GM12875 (cell line): ENCODE measurements at regions not wholly inside any gene's neighbourhood (a gene's known extent, or its start where the extent isn't known, plus 50 kb on each side); places are given as distances from the start of the nearest gene placed in this dataset.
"Not testable (repeated sequence)": the region's sequence is repeated elsewhere in the genome, so short reads cannot be mapped to it uniquely, and the experiment has no call there.

Experiments used
- H3K4me3 ChIP-seq: one replicate; pipeline ENCODE4 v1.5.1; 2011; ENCODE audit warnings: low read depth, low read length, control low read depth
- TF ChIP-seq, protein P1 (sequence below): IDR thresholded peaks from 2 replicates; pipeline ENCODE4 v1.5.1; 2011; ENCODE audit warnings: low read depth, mild to moderate bottlenecking, control low read depth, inconsistent platforms, low read length, moderate library complexity, borderline replicate concordance; ENCODE audit not compliant: insufficient read depth

DNA sequence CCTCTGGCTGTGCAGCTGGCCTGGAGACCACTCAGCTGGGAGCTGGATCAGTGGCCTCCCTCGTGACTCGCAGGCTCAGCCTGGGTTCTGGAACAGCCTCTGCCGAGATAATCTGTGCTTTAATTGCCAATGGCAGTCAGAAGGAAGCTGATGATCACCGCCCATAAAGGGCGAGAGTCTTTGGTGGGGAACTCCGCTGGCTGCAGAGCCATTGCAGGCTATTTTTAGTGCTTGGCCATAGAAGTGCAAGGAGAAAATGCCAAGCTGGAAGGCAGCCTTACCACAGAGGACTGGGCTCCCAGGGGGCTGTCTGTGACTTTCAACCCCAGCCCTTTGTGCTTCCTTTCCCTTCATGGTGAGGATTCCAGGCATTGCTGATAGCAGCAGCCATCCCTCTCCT is 62.2 kb upstream of the TENM4 start:
- TF ChIP-seq, protein P1, sequence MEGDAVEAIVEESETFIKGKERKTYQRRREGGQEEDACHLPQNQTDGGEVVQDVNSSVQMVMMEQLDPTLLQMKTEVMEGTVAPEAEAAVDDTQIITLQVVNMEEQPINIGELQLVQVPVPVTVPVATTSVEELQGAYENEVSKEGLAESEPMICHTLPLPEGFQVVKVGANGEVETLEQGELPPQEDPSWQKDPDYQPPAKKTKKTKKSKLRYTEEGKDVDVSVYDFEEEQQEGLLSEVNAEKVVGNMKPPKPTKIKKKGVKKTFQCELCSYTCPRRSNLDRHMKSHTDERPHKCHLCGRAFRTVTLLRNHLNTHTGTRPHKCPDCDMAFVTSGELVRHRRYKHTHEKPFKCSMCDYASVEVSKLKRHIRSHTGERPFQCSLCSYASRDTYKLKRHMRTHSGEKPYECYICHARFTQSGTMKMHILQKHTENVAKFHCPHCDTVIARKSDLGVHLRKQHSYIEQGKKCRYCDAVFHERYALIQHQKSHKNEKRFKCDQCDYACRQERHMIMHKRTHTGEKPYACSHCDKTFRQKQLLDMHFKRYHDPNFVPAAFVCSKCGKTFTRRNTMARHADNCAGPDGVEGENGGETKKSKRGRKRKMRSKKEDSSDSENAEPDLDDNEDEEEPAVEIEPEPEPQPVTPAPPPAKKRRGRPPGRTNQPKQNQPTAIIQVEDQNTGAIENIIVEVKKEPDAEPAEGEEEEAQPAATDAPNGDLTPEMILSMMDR: no peak
- no peak overlapping the region for H3K4me3 ChIP-seq

DNA sequence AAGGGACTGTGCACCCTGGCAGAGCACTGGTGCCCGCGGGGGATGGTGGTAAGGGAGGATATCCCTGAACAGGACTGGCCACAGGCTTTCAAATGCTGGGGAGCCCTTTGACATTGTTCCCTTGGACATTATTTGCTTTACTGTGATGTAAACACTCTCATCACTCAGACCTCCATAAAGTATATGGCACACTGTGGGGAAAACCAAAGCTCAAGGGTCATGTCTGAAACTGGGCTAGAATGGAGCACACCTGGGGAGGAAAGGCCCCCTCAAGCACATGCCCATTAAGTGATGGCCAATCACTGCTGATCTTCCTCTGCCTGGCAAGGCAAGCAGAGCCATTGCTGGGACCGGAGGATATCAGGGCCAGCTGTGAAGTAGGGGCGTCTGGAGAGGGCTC is 60.9 kb upstream of the TENM4 start:
- TF ChIP-seq, protein P1: no peak
- H3K4me3 ChIP-seq: no peak overlapping the region

DNA sequence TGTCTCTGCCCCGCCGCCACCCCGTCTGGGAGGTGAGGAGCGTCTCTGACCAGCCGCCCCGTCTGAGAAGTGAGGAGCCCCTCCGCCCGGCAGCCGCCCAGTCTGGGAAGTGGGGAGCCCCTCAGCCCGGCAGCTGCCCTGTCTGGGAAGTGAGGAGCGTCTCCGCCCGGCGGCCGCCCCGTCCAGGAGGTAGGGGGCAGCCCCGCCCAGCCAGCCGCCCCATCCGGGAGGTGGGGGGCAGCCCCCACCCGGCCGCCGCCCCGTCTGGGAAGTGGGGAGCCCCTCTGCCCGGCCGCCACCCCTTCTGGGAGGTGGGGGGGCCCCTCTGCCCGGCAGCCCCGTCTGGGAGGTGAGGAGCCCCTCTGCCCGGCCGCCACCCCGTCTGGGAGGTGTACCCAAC is 59.1 kb upstream of the TENM4 start:
- not testable (repeated sequence) for H3K4me3 ChIP-seq

- TF ChIP-seq, protein P1: no peak
- no peak overlapping the region for H3K4me3 ChIP-seq
Measured at GRCh38 chr11:79498667-79499066, 57.8 kb upstream of the TENM4 start.

DNA sequence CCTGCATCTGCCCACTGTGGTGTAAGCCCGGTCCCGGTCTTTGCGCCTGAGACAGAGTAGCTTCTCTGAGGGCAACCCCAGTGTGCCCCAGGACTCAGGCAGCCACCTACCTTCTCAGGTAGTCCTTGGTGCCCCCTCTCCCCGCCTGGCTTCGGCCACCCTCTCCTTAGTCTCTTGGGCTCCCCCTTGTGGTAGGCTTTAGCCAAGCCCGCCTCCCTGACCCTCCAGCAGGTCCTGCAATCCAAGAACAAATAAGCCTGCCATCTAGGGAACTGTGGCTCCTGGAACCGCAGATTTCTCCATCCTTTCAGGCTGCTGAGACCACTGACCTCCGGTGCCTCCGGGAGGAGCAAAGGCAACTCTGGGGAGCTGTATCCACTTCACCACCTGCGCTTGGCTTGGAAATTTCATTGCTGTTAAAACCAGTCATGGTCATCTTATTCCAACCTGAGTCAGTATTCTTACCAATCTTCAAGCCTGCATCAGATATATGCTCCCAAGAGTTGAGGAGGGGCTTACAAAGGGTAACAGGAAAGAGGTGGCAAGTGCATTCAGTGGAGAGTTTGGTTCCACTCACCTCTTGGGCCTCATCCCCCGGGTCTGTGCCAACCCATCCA is 52.8 kb upstream of the TENM4 start:
- no peak overlapping the region for H3K4me3 ChIP-seq
- TF ChIP-seq, protein P1: peak; percentile 90

GRCh38 chr11:79492008-79492407 is 51.2 kb upstream of the TENM4 start:
- H3K4me3 ChIP-seq: no peak overlapping the region
- TF ChIP-seq, protein P1: no peak
